ENCODE measurements at regions not wholly inside any gene's neighbourhood (a gene's known extent, or its start where the extent isn't known, plus 50 kb on each side); places are given as distances from the start of the nearest gene placed in this dataset.

DNA sequence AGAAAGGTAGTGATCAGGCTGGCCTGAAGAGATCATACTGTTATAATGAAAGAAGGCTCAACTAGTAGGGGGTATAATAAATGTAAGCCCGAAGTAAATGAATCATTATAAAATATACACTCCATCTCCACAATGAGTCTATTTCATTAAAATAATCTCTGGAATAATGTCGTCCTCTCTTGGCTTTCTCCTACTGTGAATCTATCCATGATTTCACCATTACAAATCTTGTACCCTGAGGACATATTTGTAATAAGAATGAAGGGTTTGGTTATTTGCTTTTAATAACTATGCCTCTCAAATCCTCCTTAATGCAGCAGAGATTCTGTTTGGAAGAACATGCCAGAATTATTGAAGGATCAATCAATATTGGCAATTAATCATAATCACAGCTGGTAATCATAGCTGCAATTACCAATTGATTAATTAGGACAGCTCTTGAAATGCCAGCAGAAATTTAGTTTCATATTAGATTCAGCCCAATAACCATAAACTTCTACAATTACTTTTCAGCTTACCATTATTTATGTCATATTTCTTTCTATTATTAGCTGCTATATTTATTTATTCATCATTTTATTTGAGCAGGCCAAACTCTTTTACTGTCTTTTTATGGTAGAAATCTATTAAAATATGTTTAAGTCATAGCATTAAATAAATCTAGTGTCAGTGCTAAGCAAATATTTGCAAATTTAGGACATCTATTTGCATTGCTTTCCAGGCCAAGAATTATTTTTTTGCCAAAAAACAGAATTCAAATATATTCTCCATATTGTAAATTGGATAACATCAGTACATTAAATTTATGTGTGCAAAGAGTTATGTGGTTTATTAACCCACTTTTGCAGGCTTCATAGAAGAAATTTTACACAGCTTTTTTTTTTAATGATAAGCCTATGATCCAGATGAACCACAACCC lies 588.4 kb upstream of the LRRC4C start:
- DNase-seq (ENCODE audit: low spot score): no peak

DNA sequence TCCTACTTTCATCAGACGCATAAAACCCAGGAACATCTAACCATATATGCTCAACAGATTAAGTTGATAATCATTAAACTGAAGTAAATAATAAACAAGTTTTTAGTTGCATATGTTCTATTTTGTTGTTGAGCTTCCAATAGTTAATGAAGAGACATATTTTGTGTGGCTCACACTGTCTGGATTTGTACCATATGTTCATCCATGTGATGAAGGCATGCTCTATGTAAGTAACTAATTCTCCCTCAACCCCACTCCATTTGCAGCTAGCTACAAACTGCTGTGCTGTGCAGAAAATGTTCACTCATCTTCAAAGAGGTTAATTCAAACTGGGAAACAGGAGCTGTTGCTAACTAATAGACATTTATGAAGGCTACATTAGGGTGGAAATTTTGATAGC lies 589.7 kb upstream of the LRRC4C start:
- DNase-seq (ENCODE audit: low spot score): no peak

GRCh38 chr11:42049650-42050049 lies 590.2 kb upstream of the LRRC4C start:
- DNase-seq (ENCODE audit: low spot score): no peak

DNA sequence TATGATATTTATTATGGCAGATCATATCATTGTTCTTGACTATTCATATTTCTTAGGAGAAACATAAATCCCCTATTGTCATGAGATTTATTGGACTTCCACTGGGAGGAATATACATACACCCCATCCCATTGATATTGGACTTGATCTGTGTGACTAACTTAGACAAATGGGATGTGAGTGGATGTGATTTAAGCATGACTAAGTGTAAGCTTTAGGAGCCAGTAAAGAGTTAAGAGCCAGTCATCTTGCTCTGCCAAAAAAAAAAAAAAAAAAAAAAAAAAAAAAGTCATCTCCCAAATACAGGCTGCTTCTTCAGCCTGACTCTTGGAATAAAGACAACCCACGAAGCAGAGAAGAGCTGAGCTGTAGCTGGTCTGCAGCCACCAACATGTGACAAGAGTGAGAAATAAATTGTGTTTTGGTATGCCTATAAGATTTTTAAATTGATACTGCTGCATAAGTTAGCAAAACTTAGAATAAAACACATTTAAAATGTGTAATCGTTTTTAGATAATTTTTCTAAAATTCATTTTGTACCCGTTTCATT lies 595.0 kb upstream of the LRRC4C start:
- DNase-seq (ENCODE audit: low spot score): no peak

GRCh38 chr11:42055606-42056005 lies 596.2 kb upstream of the LRRC4C start:
- no peak for DNase-seq (ENCODE audit: low spot score)

DNA sequence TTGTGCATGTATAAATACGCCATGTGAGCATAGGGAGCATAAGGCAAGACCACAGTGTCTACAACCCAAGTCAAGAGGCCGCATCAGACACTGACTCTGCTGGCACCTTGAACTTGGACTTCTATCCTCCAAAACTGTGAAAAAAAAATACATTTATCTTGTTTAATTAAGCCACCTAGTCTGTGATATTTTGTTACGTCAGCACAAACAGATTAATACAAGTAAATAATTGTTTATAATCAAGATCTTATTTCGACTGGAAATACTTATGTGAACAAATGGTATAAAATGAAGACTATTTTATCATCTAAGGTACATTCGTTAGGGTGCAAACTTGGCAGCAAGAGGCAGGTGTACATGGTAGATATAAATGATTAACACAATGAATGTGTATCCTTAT lies 599.3 kb upstream of the LRRC4C start:
- no peak for DNase-seq (ENCODE audit: low spot score)

GRCh38 chr11:42065199-42065598 lies 605.7 kb upstream of the LRRC4C start:
- no peak for DNase-seq (ENCODE audit: low spot score)

DNA sequence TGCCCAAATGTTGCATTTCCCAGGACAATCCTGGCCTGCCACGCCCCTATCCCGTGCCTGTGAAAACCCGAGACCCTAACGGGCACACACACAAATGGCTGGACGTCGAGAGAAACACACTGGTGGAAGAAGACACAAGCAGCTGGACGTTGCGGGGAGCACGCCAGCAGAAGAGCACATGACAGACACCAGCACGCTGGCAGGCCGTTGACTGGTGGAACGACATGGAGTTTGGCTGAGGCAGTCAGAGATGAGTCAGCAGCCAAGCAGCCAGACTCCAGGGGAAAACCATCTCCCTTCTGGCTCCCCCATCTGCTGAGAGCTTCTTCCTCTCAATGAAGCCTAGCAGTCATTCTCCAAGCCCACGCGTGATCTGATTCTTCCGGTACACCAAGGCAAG lies 606.7 kb upstream of the LRRC4C start:
- no peak for DNase-seq (ENCODE audit: low spot score)

DNA sequence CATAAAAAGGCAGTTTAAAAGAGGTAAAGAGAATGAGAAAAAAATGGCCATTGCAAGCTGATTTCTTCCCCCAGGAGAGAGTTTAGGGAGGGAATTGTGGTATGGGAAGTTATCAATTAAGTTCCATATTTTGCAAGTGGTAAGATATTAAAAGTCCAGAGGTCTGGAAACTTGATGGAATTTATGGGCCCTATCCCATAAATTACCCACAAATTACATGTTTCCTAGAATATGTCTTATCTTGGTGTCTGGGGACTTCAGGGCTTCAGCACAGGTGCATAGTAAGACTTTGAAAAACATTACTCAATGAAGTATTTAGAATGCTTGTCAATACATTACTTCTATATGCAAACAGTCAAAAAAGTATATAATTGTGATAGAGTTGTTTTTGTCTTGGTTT lies 614.9 kb upstream of the LRRC4C start:
- DNase-seq (ENCODE audit: low spot score): no peak

- DNase-seq (ENCODE audit: low spot score): no peak
Observed at GRCh38 chr11:42075180-42075579, 615.7 kb upstream of the LRRC4C start.

- DNase-seq (ENCODE audit: low spot score): no peak
Observed at GRCh38 chr11:42077794-42078193, 618.3 kb upstream of the LRRC4C start.

DNA sequence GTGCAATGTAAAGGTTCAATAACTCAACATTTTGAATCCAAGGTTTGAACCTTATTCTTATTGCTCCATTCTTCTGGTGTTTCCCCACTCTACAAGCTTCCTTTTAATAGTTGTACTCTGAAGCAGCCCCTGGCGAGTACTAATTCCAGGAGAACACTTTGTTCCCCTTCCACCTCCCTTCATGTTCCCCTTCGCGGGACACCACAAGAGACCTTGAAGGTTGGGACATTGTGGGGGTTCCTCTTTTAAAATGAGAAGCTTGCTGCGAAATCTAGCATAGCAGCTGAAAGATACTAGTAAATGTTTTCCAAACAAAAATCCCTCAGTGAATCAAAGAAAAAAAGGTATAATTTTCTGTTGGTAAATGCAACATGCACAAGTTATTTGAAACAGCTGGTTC lies 626.3 kb upstream of the LRRC4C start:
- no peak for DNase-seq (ENCODE audit: low spot score)

DNA sequence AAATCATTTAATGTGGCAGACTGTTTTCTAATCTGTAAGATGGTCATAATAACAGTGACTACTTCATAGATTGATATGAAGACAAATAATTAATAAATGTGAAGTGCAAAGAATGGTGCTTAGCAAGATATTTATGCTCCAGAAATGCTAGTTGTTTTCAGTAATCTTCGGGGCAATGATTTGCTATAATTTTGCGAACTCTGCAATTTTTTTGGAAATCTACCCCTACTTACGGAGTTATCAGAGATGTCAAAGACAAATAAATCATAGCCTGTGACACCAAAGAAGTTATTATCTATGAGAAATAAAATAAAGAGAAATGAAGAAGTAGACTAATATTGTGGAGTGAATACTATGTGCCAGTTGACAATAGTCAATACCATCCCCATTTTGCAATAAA lies 634.1 kb upstream of the LRRC4C start:
- DNase-seq (ENCODE audit: low spot score): no peak

DNA sequence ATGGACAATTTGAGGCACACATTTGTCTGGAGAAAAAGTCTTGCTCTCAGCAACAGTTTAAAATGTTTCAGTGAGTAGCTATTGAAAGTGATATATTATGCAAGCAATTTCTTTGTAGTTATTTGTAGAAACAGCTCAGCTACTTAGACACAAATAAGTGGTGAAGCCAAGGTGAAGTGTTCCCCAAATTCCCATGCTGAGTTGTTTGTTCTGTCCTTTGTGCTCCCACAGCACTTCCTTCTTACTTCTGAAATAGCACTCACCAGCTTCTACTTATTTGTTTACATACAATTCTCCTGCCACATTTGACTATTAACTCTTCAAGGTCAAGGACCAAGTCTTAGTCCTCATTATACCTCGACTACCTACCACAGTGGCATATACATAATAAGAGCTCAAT lies 638.6 kb upstream of the LRRC4C start:
- no peak for DNase-seq (ENCODE audit: low spot score)

DNA sequence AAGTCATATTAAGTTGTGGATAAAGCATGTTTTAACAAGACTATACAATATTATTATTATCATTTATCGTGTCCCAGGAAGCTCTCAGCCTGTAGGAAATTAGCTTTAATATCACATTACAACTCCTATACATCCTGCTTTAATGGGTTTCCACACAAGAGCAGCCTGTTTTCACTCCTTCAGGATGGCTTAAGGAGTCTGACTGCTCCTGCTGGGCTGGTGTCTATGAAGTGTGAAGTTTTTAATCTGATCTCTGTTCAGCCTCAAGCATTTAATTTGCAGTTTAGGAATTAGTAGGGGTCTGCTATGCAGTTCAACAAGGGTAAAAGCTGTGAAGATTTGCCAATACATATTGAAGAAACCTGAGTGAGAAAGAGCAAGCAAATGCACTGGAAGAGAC lies 653.4 kb upstream of the LRRC4C start:
- no peak for DNase-seq (ENCODE audit: low spot score)

GRCh38 chr11:42114927-42115326 lies 655.5 kb upstream of the LRRC4C start:
- DNase-seq (ENCODE audit: low spot score): no peak

DNA sequence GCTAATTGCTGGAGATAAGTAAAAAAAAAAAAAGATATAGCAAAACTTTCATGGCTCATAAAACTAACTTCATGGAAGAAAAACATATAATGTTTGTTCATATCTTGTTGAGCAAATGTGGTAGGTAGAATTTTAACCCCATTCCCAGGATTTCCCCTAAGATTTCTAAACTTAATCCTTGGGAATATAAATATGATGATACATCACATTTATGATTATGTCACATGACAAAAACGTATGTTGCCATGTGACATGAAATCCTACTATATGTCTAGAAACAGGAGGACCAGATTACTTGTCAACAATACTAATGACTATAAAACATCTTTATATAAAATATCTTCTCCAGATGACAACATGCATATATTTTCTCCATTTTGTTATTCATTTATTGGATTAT lies 679.0 kb upstream of the LRRC4C start:
- DNase-seq (ENCODE audit: low spot score): no peak

GRCh38 chr11:42145311-42145710 lies 685.9 kb upstream of the LRRC4C start:
- DNase-seq (ENCODE audit: low spot score): no peak

GRCh38 chr11:42161886-42162285 lies 702.4 kb upstream of the LRRC4C start:
- no peak for DNase-seq (ENCODE audit: low spot score)

DNA sequence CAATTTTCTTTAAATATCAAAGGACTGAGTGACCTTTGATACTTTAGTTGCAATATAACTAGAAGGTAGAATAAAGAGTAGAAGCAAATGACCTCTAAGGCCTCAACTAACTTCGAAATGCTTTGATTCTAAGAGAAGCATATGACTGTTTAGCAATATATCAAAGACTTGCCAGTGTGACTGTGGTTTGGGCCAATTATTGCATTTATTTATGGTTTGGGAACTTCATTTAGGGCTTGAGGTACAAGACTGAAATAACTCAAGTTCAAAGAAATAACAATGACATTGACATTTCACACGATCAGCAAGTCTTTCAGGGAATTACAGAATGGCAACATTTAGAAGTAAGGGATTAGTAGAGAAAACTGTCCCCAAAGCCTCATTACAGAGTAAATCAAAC lies 709.7 kb upstream of the LRRC4C start:
- DNase-seq (ENCODE audit: low spot score): no peak

DNA sequence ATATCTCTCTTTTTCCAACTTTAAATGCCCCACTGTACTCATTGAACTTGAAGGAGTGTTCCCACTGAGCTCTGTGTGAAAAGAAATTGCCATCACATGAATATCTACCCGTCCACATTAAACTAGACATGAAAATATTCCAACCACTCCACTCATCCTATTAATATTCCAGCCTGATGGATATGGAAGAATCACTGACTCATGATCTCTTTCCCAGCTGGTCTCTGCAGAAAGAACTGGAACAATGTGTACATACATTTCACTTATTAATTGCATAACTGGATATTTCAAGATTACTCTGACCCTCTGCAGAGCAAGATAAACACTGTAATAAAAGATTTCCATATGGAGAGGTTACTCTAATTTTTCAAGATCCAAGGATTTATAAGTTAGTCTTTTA lies 711.1 kb upstream of the LRRC4C start:
- no peak for DNase-seq (ENCODE audit: low spot score)

- no peak for DNase-seq (ENCODE audit: low spot score)
Observed at GRCh38 chr11:42171046-42171445, 711.6 kb upstream of the LRRC4C start.

DNA sequence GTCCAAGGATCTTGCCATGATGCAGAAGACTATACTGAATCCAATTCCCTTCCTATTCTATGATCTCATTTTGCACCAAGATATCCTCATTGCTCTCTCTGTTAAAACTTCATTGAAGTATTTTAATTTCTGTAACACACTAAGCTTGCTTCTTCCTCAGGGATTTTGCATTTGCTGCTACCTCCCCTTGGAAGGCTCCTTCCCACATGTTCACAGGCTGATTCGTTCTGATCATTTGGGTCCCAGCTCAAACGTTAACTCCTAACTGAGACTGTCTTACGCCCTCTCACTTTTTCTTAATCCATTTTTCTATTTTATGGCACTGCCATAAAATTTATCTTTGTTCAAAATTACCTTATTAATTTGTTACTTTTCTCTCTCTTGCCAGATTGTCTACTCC lies 713.0 kb upstream of the LRRC4C start:
- DNase-seq (ENCODE audit: low spot score): no peak

DNA sequence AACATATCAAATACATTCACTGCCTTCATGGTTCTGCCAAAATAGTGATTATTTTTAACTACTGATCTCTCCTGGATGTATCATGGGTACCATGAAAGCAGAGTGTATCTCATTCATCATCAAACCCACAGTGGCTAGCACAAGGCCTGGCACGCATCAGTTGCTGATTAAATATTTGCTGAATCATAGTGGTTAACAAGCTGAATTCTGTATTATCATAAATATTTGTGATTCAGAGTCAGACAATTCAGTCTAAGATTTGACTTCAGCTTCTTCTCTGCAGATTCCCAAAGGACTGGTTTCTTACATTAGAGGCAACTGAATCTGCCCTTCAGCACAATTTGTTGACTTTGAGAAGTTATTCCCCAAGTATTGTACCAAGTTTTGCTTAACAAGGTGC lies 715.8 kb upstream of the LRRC4C start:
- no peak for DNase-seq (ENCODE audit: low spot score)
